ENCODE measurements at regions not wholly inside any gene's neighbourhood (a gene's known extent, or its start where the extent isn't known, plus 50 kb on each side); places are given as distances from the start of the nearest gene placed in this dataset.

- dilution Hi-C loops (cut with MboI; ENCODE audit: extremely low pct_ligation_motif_present, low sequenced_read_pairs) (no loop called here), intact Hi-C loops (cut with micrococcal nuclease) (no loop called here)
- TF ChIP-seq GATA2 (IDR thresholded peaks at IDR 0.05; ENCODE audit: insufficient read depth, insufficient read length, low read depth, low read length) (no peak), POLR2A (IDR thresholded peaks at IDR 0.05; ENCODE audit: low read depth, low read length) (no peak), EZH2 (IDR thresholded peaks at IDR 0.05; ENCODE audit: borderline replicate concordance, low read depth, low read length, severe bottlenecking) (no peak), FOS (IDR thresholded peaks at IDR 0.05; ENCODE audit: borderline replicate concordance, insufficient read depth, low read length) (no peak)
- H2AFZ ChIP-seq (ENCODE audit: low read depth, low read length), result no peak overlapping the region
- no peaks in the 10 kb centered on the region for H4K20me1 ChIP-seq (replicated peaks; ENCODE audit: control insufficient read depth, extremely low read depth, insufficient read depth, low read length)
- POLR2A ChIA-PET, result interaction anchor here (0.6 kb wide), 1 partner anchor 1065 kb away, joined by 10 read pairs; no protein-coding TSS in a partner anchor
- H3K9me3 ChIP-seq (replicated peaks; ENCODE audit: control insufficient read depth, insufficient read depth, low read length), result no peaks in the 10 kb centered on the region
- DNase-seq (ENCODE audit: low read depth, low spot score) (no peak), FAIRE-seq (no peak)
- H3K27ac ChIP-seq (ENCODE audit: insufficient read depth, low read depth, low read length), result no peak overlapping the region
- no peaks in the 10 kb centered on the region for H3K36me3 ChIP-seq (ENCODE audit: control insufficient read depth in 2 of 2, extremely low read depth in 1 of 2, insufficient read depth in 2 of 2, low read length in 2 of 2)
- no peak overlapping the region for H3K4me3 ChIP-seq (replicated peaks in 1 of 3; ENCODE audit: insufficient read depth in 1 of 3, low read depth in 1 of 3, low read length in 3 of 3)
- H3K9me1 ChIP-seq (replicated peaks; ENCODE audit: control insufficient read depth, extremely low read depth, insufficient read depth, low read length), result no peaks in the 10 kb centered on the region
- CTCF ChIA-PET, result no interaction called here
- H3K4me2 ChIP-seq (ENCODE audit: insufficient read depth, low read length), result no peak overlapping the region
- no TSS peak for BruUV-seq (replicated peaks)
- H3K9ac ChIP-seq (replicated peaks; ENCODE audit: extremely low read depth, insufficient read depth, low read length), result no peak overlapping the region
- H3K4me1 ChIP-seq (ENCODE audit: control insufficient read depth, extremely low read depth, insufficient read depth, low read length), result no peaks in the 10 kb centered on the region
- peaks cover 3% of the 10 kb centered on the region for H3K79me2 ChIP-seq (ENCODE audit: control insufficient read depth, insufficient read depth, low read length)
- no peaks in the 10 kb centered on the region for H3K27me3 ChIP-seq (ENCODE audit: control insufficient read depth in 2 of 2, insufficient read depth in 2 of 2, low read length in 2 of 2)
These were observed 63.3 kb downstream of the ILRUN start for GRCh38 chr6:34633256-34633655.

- peak; percentile 69 for FAIRE-seq
- CTCF ChIA-PET, result no interaction called here
- Histone ChIP-seq H3K4me2 (ENCODE audit: insufficient read depth, low read length) (no peak overlapping the region), H4K20me1 (replicated peaks; ENCODE audit: control insufficient read depth, extremely low read depth, insufficient read depth, low read length) (no peaks in the 10 kb centered on the region), H3K9me3 (replicated peaks; ENCODE audit: control insufficient read depth, insufficient read depth, low read length) (no peaks in the 10 kb centered on the region), H3K36me3 (ENCODE audit: control insufficient read depth in 2 of 2, extremely low read depth in 1 of 2, insufficient read depth in 2 of 2, low read length in 2 of 2) (no peaks in the 10 kb centered on the region), H3K79me2 (ENCODE audit: control insufficient read depth, insufficient read depth, low read length) (peaks cover 2% of the 10 kb centered on the region), H3K27ac (ENCODE audit: insufficient read depth, low read depth, low read length) (peak overlapping the region; percentile 74), H3K9ac (replicated peaks; ENCODE audit: extremely low read depth, insufficient read depth, low read length) (no peak overlapping the region), H3K9me1 (replicated peaks; ENCODE audit: control insufficient read depth, extremely low read depth, insufficient read depth, low read length) (no peaks in the 10 kb centered on the region), H3K4me1 (ENCODE audit: control insufficient read depth, extremely low read depth, insufficient read depth, low read length) (no peaks in the 10 kb centered on the region), H3K4me3 (replicated peaks in 1 of 3; ENCODE audit: insufficient read depth in 1 of 3, low read depth in 1 of 3, low read length in 3 of 3) (no peak overlapping the region), H2AFZ (ENCODE audit: low read depth, low read length) (no peak overlapping the region), H3K27me3 (ENCODE audit: control insufficient read depth in 2 of 2, insufficient read depth in 2 of 2, low read length in 2 of 2) (no peaks in the 10 kb centered on the region)
- peak; percentile 88 for DNase-seq (ENCODE audit: low read depth, low spot score)
- dilution Hi-C loops (cut with MboI; ENCODE audit: extremely low pct_ligation_motif_present, low sequenced_read_pairs), result no loop called here
- TF ChIP-seq EZH2 (IDR thresholded peaks at IDR 0.05; ENCODE audit: borderline replicate concordance, low read depth, low read length, severe bottlenecking) (no peak), POLR2AphosphoS5 (IDR thresholded peaks at IDR 0.05; ENCODE audit: insufficient read depth, low read depth, low read length) (peak; percentile 52), CTCF (IDR thresholded peaks at IDR 0.05; ENCODE audit: extremely low read depth in 1 of 2, insufficient read depth in 1 of 2, low read depth in 1 of 2, low read length in 2 of 2) (no peak), MAX (IDR thresholded peaks at IDR 0.05; ENCODE audit: insufficient read depth, insufficient read length) (peak; percentile 67), FOS (IDR thresholded peaks at IDR 0.05; ENCODE audit: borderline replicate concordance, insufficient read depth, low read length) (peak; percentile 83), POLR2A (IDR thresholded peaks at IDR 0.05; ENCODE audit: low read depth, low read length) (no peak), JUN (IDR thresholded peaks at IDR 0.05; ENCODE audit: borderline replicate concordance, insufficient read depth, insufficient read length, low read depth) (peak; percentile 70), MYC (IDR thresholded peaks at IDR 0.05; ENCODE audit: low read depth, low read length) (peak; percentile 88), GATA2 (IDR thresholded peaks at IDR 0.05; ENCODE audit: insufficient read depth, insufficient read length, low read depth, low read length) (peak; percentile 24)
- intact Hi-C loops (cut with micrococcal nuclease), result no loop called here
- BruUV-seq (replicated peaks), result no TSS peak
- POLR2A ChIA-PET, result no interaction called here
These were observed 66.5 kb downstream of the ILRUN start for GRCh38 chr6:34630040-34630439.

All from endothelial cell of umbilical vein (primary cell).